Epithelial cell of esophagus (primary cell): ENCODE measurements at regions not wholly inside any gene's neighbourhood (a gene's known extent, or its start where the extent isn't known, plus 50 kb on each side); places are given as distances from the start of the nearest gene placed in this dataset.

Experiments used
- DNase-seq: peaks from one replicate; pipeline ENCODE4 v3.0.0; 2010; ENCODE audit warnings: low read depth
- H3K4me3 ChIP-seq: 2 replicates; pipeline ENCODE4 v1.5.1; 2011; ENCODE audit warnings: mild to moderate bottlenecking, low read length, control low read depth
- CTCF ChIP-seq: IDR thresholded peaks from 2 replicates; pipeline ENCODE4 v1.5.1; 2011; ENCODE audit warnings: low read depth, mild to moderate bottlenecking, low read length, control low read depth, inconsistent platforms; ENCODE audit not compliant: insufficient read depth; ENCODE audit errors: missing control alignments

DNA sequence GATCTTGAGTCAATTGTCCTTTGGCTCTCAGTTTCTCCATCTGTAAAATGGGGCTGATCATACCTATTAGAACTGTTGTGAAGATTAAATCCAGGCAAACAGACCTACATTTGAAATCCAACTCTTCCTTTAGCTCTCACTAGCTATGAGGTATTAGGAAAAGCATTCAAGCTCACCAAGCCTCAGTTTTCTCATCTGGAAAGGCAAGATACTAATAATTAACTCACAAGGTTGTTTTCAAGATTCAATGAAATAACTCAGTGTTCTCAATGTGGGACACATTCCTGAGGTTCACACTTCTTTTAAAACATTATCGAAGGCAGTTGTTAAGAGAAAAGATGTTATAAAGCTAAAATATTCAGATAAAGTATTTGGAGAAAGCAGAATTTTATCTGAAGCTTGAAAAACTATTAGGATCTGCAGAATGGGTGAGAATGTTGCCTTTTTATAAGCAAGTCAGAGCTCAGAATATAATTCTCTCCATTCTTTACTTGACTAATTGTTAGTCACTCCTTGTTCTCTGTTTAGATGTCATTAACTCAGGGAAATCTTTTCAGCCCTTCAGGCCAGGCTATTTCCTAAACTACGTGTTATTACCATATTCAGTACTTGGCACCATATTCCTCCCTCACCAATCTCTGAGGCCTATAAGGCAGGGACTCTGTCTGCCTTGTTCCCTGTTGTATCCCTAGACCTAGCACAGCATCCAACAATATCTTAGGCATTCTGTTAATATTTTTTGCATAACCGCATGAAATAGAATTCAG, 72.0 kb upstream of the VAV3 start:
- no peak for TF ChIP-seq CTCF
- peak; percentile 62 for DNase-seq
- H3K4me3 ChIP-seq = no peak overlapping the region

DNA sequence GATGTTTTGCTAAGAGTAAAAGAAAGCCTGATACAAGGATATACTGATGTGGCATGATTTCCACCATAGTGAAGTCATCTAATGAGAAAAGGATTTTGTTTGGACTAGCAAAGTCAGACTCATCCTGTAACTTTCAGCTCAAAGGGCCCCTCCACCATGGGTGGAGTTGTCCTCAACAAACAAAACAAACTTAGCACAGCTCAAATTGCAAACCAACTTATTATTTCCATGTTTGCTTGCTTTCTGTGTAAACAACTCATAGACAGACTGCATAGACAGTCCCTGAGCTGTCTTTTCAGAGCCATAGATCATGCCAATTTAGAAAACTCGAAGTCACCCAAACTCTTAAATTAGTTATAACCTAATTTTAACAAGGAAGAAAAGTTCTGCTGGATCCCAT, 69.4 kb upstream of the VAV3 start:
- H3K4me3 ChIP-seq = no peak overlapping the region
- peak; percentile 41 for DNase-seq
- TF ChIP-seq CTCF = no peak

- no peak for TF ChIP-seq CTCF
- DNase-seq = no peak
- no peak overlapping the region for H3K4me3 ChIP-seq
Observed at GRCh38 chr1:108033550-108033951, 68.6 kb upstream of the VAV3 start.

DNA sequence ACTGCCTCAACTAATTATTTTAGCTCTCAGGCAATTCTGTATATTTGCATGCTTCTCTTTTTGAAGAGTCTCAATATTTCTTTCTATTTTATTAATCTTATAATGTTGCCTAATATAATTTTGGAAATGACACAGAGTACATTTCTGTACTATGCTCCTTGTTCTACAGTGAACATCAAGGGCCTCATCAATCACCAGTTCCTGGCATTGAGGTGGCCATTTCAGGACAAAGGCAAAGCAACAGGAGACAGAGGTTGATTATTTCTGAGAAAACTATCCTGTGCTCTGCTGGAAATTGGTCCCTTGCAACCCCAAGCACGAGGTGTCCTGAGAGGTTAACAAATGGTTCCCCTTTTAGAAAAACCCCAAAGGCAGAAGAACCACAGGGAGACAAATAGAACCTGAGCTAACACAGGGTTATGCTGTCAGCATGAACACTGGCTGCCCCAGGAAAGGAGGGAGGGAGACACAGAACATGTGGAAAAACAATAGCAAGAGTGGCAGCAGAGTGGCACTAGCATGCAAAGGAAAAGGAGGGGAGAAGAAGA, 63.9 kb upstream of the VAV3 start:
- H3K4me3 ChIP-seq = no peak overlapping the region
- no peak for DNase-seq
- TF ChIP-seq CTCF = no peak

- no peak for DNase-seq
- no peak overlapping the region for H3K4me3 ChIP-seq
- TF ChIP-seq CTCF = no peak
Observed at GRCh38 chr1:108027389-108027788, 62.4 kb upstream of the VAV3 start.

DNA sequence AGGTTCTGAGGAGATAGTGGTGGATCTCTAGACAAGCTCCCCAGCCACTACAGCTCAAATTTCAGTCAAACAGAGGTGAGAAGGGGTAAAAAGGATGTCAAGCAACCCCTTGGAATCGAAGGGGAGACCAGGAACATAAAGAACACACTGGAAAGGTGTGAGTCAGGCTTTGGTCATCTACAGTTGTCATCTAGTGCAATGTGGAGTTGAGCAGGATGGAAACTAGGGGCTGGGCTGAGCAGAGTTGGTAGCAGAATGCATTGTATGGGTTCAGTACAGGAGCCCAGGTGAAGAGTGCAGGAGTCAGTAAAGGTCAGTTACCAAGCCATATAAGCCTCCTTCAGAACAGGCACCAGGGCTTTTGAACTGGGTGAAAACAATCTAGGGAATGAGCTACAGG, 52.7 kb upstream of the VAV3 start:
- DNase-seq = peak; percentile 59
- no peak overlapping the region for H3K4me3 ChIP-seq
- no peak for TF ChIP-seq CTCF

- peak; percentile 80 for DNase-seq
- no peak for TF ChIP-seq CTCF
- no peak overlapping the region for H3K4me3 ChIP-seq
Observed at GRCh38 chr1:108016451-108016920, 51.5 kb upstream of the VAV3 start.
